HG02970 (cell line): ENCODE measurements at regions not wholly inside any gene's neighbourhood (a gene's known extent, or its start where the extent isn't known, plus 50 kb on each side); places are given as distances from the start of the nearest gene placed in this dataset.
"Not testable (repeated sequence)": the region's sequence is repeated elsewhere in the genome, so short reads cannot be mapped to it uniquely, and the experiment has no call there.

Experiments used
- ATAC-seq: cut with Tn5 transposase; IDR thresholded peaks from one replicate; pipeline ENCODE4 v1.9.1; 2021; ENCODE audit warnings: mild to moderate bottlenecking, moderate library complexity, moderate number of reproducible peaks; ENCODE audit not compliant: unreplicated experiment, low FRiP score

GRCh38 chr3:181610083-181610972 is 101.4 kb upstream of the SOX2 start:
- ATAC-seq, result no peak

GRCh38 chr3:181609030-181609767 is 102.5 kb upstream of the SOX2 start:
- ATAC-seq, result no peak

- ATAC-seq, result no peak
Measured at GRCh38 chr3:181604267-181604666, 107.5 kb upstream of the SOX2 start.

GRCh38 chr3:181596126-181596525 is 115.6 kb upstream of the SOX2 start:
- no peak for ATAC-seq

- not testable (repeated sequence) for ATAC-seq
Measured at GRCh38 chr3:181590939-181591338, 120.8 kb upstream of the SOX2 start.

- ATAC-seq, result no peak
Measured at GRCh38 chr3:181582619-181583018, 129.1 kb upstream of the SOX2 start.

- ATAC-seq, result no peak
Measured at GRCh38 chr3:181581656-181582055, 130.1 kb upstream of the SOX2 start.

GRCh38 chr3:181578743-181579142 is 133.0 kb upstream of the SOX2 start:
- ATAC-seq, result no peak

- no peak for ATAC-seq
Measured at GRCh38 chr3:181572432-181572831, 139.3 kb upstream of the SOX2 start.

GRCh38 chr3:181570472-181570871 is 141.3 kb upstream of the SOX2 start:
- ATAC-seq, result no peak

GRCh38 chr3:181569356-181569940 is 142.3 kb upstream of the SOX2 start:
- ATAC-seq, result no peak

- ATAC-seq, result no peak
Measured at GRCh38 chr3:181568693-181569092, 143.0 kb upstream of the SOX2 start.

- ATAC-seq, result no peak
Measured at GRCh38 chr3:181568248-181568647, 143.5 kb upstream of the SOX2 start.

GRCh38 chr3:181567311-181568075 is 144.2 kb upstream of the SOX2 start:
- ATAC-seq, result no peak

- ATAC-seq, result no peak
Measured at GRCh38 chr3:181565416-181565815, 146.3 kb upstream of the SOX2 start.

GRCh38 chr3:181564222-181564621 is 147.5 kb upstream of the SOX2 start:
- no peak for ATAC-seq

- ATAC-seq, result no peak
Measured at GRCh38 chr3:181561139-181562031, 150.3 kb upstream of the SOX2 start.

GRCh38 chr3:181558870-181559269 is 152.9 kb upstream of the SOX2 start:
- ATAC-seq, result no peak

GRCh38 chr3:181555681-181556080 is 156.0 kb upstream of the SOX2 start:
- ATAC-seq, result no peak
